ENCODE measurements at regions not wholly inside any gene's neighbourhood (a gene's known extent, or its start where the extent isn't known, plus 50 kb on each side); places are given as distances from the start of the nearest gene placed in this dataset.

DNA sequence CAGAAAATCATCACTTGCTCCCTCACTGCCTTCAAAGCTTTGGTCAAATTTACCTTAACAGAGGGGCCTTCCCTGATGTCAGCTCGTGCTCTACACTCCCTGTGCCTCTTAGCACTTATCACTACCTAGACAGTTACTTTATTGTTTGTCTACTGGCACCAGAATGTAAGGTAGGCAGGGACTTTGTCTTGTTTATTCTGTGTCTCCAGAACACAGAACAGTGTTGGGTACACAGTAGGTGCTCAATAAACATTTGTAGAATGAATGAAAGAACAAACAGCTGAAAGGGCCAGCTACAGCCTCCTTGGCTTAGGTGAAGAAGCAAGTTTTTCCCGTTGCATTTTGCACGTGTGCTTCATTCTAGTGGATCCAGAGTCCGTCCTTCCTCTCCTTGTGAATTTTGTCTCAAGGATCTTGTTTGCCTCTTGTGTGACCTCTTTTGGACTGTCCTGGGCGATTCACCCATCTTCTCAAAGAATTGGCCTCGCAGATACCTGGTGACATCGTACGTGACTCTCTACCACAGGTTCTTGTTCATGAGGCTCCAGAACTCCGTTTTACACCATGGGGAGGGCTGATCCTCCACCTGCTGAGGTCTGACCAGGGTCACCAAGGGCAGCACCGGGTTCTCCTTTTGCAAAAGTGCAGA lies 84.2 kb upstream of the ARMC2 start:
- TF ChIP-seq FOXM1 (IDR thresholded peaks at IDR 0.05; ENCODE audit: borderline replicate concordance, low read depth) = no peak
- TF ChIP-seq YY1 (IDR thresholded peaks at IDR 0.05; ENCODE audit: low read depth) = no peak

GRCh38 chr6:108764580-108764950 lies 83.7 kb upstream of the ARMC2 start:
- TF ChIP-seq TAF1 (IDR thresholded peaks at IDR 0.05; ENCODE audit: low read depth) (no peak), EGR1 (IDR thresholded peaks at IDR 0.05) (no peak), ZBTB7A (IDR thresholded peaks at IDR 0.05; ENCODE audit: low read depth) (no peak), USF1 (IDR thresholded peaks at IDR 0.05) (no peak), MAX (IDR thresholded peaks at IDR 0.05) (no peak), NFIC (IDR thresholded peaks at IDR 0.05) (no peak), TCF12 (IDR thresholded peaks at IDR 0.05; ENCODE audit: low read depth) (no peak), CEBPB (IDR thresholded peaks at IDR 0.05) (no peak), YY1 (IDR thresholded peaks at IDR 0.05; ENCODE audit: low read depth) (no peak), EP300 (IDR thresholded peaks at IDR 0.05; ENCODE audit: borderline replicate concordance) (no peak)

- TF ChIP-seq NFIC (IDR thresholded peaks at IDR 0.05) (no peak), CEBPB (IDR thresholded peaks at IDR 0.05) (no peak), EGR1 (IDR thresholded peaks at IDR 0.05) (no peak), MAX (IDR thresholded peaks at IDR 0.05) (no peak), EP300 (IDR thresholded peaks at IDR 0.05; ENCODE audit: borderline replicate concordance) (no peak), TAF1 (IDR thresholded peaks at IDR 0.05; ENCODE audit: low read depth) (no peak), TCF12 (IDR thresholded peaks at IDR 0.05; ENCODE audit: low read depth) (no peak), CREB1 (IDR thresholded peaks at IDR 0.05; ENCODE audit: low read depth) (no peak), FOXM1 (IDR thresholded peaks at IDR 0.05; ENCODE audit: borderline replicate concordance, low read depth) (no peak), YY1 (IDR thresholded peaks at IDR 0.05; ENCODE audit: low read depth) (no peak), USF1 (IDR thresholded peaks at IDR 0.05) (no peak), ZBTB7A (IDR thresholded peaks at IDR 0.05; ENCODE audit: low read depth) (no peak), RAD21 (IDR thresholded peaks at IDR 0.05; ENCODE audit: low read depth) (no peak), TEAD4 (IDR thresholded peaks at IDR 0.05) (no peak)
- TF ChIP-seq, protein P1, sequence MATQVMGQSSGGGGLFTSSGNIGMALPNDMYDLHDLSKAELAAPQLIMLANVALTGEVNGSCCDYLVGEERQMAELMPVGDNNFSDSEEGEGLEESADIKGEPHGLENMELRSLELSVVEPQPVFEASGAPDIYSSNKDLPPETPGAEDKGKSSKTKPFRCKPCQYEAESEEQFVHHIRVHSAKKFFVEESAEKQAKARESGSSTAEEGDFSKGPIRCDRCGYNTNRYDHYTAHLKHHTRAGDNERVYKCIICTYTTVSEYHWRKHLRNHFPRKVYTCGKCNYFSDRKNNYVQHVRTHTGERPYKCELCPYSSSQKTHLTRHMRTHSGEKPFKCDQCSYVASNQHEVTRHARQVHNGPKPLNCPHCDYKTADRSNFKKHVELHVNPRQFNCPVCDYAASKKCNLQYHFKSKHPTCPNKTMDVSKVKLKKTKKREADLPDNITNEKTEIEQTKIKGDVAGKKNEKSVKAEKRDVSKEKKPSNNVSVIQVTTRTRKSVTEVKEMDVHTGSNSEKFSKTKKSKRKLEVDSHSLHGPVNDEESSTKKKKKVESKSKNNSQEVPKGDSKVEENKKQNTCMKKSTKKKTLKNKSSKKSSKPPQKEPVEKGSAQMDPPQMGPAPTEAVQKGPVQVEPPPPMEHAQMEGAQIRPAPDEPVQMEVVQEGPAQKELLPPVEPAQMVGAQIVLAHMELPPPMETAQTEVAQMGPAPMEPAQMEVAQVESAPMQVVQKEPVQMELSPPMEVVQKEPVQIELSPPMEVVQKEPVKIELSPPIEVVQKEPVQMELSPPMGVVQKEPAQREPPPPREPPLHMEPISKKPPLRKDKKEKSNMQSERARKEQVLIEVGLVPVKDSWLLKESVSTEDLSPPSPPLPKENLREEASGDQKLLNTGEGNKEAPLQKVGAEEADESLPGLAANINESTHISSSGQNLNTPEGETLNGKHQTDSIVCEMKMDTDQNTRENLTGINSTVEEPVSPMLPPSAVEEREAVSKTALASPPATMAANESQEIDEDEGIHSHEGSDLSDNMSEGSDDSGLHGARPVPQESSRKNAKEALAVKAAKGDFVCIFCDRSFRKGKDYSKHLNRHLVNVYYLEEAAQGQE (IDR thresholded peaks at IDR 0.05; ENCODE audit: low read depth) = no peak
These were observed 82.7 kb upstream of the ARMC2 start for GRCh38 chr6:108765495-108765894.

DNA sequence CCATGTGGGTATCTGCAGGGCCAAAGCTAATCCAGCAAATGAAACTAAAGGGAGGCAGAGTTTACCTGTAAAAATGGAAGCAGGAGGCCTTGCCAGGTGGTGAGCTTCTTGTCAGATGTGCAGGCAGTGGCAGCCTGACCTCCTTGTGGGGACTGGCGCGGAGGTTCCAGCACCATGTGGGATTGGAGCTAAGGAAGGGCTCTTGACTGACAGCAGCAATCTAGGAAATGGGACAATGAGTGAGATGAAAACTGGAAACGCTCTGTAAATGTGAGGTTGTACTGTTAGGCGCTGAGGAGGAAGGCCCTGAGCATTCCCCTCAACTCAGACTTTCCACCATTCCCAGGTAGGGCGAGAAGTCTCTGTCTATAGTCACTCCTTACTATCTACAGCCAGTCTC lies 81.8 kb upstream of the ARMC2 start:
- no peak for TF ChIP-seq CEBPB (IDR thresholded peaks at IDR 0.05)
- TF ChIP-seq FOXM1 (IDR thresholded peaks at IDR 0.05; ENCODE audit: borderline replicate concordance, low read depth) = no peak
- TF ChIP-seq RAD21 (IDR thresholded peaks at IDR 0.05; ENCODE audit: low read depth) = no peak
- TF ChIP-seq TEAD4 (IDR thresholded peaks at IDR 0.05) = no peak
- TF ChIP-seq EGR1 (IDR thresholded peaks at IDR 0.05) = no peak
- no peak for TF ChIP-seq MAX (IDR thresholded peaks at IDR 0.05)

DNA sequence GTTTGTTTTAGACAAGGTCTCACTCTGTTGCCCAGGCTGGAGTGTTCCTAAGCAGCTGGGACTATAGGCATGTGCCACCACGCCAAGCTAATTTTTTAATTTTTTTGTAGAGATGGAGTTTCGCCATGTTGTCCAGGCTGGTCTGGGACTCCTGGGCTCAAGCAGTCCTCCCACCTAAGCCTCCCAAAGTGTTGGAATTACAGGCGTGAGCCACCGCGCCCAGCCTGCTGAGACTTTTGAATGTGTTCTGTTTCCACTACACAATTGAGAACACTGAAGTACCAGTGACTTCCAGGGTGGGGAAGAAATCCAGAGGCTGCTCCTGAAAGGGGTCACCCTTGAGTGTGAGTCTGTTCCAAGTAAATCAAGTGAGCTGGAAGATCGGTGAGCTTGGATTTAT lies 81.3 kb upstream of the ARMC2 start:
- no peak for TF ChIP-seq ZBTB7A (IDR thresholded peaks at IDR 0.05; ENCODE audit: low read depth)
- no peak for TF ChIP-seq MAX (IDR thresholded peaks at IDR 0.05)
- TF ChIP-seq EGR1 (IDR thresholded peaks at IDR 0.05) = no peak
- TF ChIP-seq RAD21 (IDR thresholded peaks at IDR 0.05; ENCODE audit: low read depth) = no peak
- no peak for TF ChIP-seq TAF1 (IDR thresholded peaks at IDR 0.05; ENCODE audit: low read depth)
- no peak for TF ChIP-seq FOXM1 (IDR thresholded peaks at IDR 0.05; ENCODE audit: borderline replicate concordance, low read depth)
- TF ChIP-seq, protein P1 (IDR thresholded peaks at IDR 0.05; ENCODE audit: low read depth) = no peak
- TF ChIP-seq YY1 (IDR thresholded peaks at IDR 0.05; ENCODE audit: low read depth) = no peak
- no peak for TF ChIP-seq CEBPB (IDR thresholded peaks at IDR 0.05)
- TF ChIP-seq CREB1 (IDR thresholded peaks at IDR 0.05; ENCODE audit: low read depth) = no peak
- no peak for TF ChIP-seq USF1 (IDR thresholded peaks at IDR 0.05)

Measured in Ishikawa (cell line).